ENCODE measurements at regions not wholly inside any gene's neighbourhood (a gene's known extent, or its start where the extent isn't known, plus 50 kb on each side); places are given as distances from the start of the nearest gene placed in this dataset.

- Mint-ChIP-seq H3K36me3 (ENCODE audit: low read depth) (no peaks in the 10 kb centered on the region), H3K27me3 (ENCODE audit: insufficient read depth) (peaks cover 10% of the 10 kb centered on the region), H3K4me1 (peaks cover 3% of the 10 kb centered on the region), H3K4me3 (no peak overlapping the region), H3K9me3 (no peaks in the 10 kb centered on the region), H3K27ac (no peak overlapping the region)
- Histone ChIP-seq H3K4me3 (ENCODE audit: low read length) (no peak overlapping the region), H3K9me3 (ENCODE audit: control insufficient read depth, low read length) (no peaks in the 10 kb centered on the region), H3K4me1 (ENCODE audit: control insufficient read depth, insufficient read depth, low read length) (no peaks in the 10 kb centered on the region), H3K27me3 (ENCODE audit: control insufficient read depth, insufficient read depth, low read length, poor library complexity, severe bottlenecking) (no peaks in the 10 kb centered on the region), H3K27ac (ENCODE audit: low read depth, low read length) (no peak overlapping the region), H3K36me3 (ENCODE audit: control insufficient read depth, insufficient read depth, low read length) (no peaks in the 10 kb centered on the region), H3K9ac (ENCODE audit: extremely low read depth, low read length, poor library complexity, severe bottlenecking) (no peak overlapping the region)
- DNase-seq, result peak; percentile 19
- no peak for TF ChIP-seq CTCF (conservative IDR thresholded peaks at IDR 0.05)
- WGBS, 2 experiments (ENCODE audit: insufficient coverage in 1 of 2, insufficient read length in 1 of 2), result 53% methylated on average over 1 of the region's 1 CpG; no CpG with 5 or more reads in 1 of the 2 experiments
Measured at GRCh38 chr9:89928106-89928505, 323.3 kb downstream of the GADD45G start.

- Mint-ChIP-seq H3K27ac (no peak overlapping the region), H3K4me3 (no peak overlapping the region), H3K27me3 (ENCODE audit: insufficient read depth) (peaks cover 10% of the 10 kb centered on the region), H3K4me1 (peaks cover 3% of the 10 kb centered on the region), H3K9me3 (no peaks in the 10 kb centered on the region), H3K36me3 (ENCODE audit: low read depth) (no peaks in the 10 kb centered on the region)
- Histone ChIP-seq H3K36me3 (ENCODE audit: control insufficient read depth, insufficient read depth, low read length) (no peaks in the 10 kb centered on the region), H3K27me3 (ENCODE audit: control insufficient read depth, insufficient read depth, low read length, poor library complexity, severe bottlenecking) (no peaks in the 10 kb centered on the region), H3K27ac (ENCODE audit: low read depth, low read length) (no peak overlapping the region), H3K4me3 (ENCODE audit: low read length) (no peak overlapping the region), H3K4me1 (ENCODE audit: control insufficient read depth, insufficient read depth, low read length) (no peaks in the 10 kb centered on the region), H3K9ac (ENCODE audit: extremely low read depth, low read length, poor library complexity, severe bottlenecking) (no peak overlapping the region), H3K9me3 (ENCODE audit: control insufficient read depth, low read length) (no peaks in the 10 kb centered on the region)
- WGBS, 2 experiments (ENCODE audit: insufficient coverage in 1 of 2, insufficient read length in 1 of 2), result 82 to 86% methylated on average over 6 of the region's 6 CpGs
- TF ChIP-seq CTCF (conservative IDR thresholded peaks at IDR 0.05), result no peak
- peak; percentile 20 for DNase-seq
Measured at GRCh38 chr9:89928521-89929275, 323.9 kb downstream of the GADD45G start.

GRCh38 chr9:89929315-89929672 is 324.5 kb downstream of the GADD45G start:
- peaks cover 10% of the 10 kb centered on the region for H3K27me3 Mint-ChIP-seq (ENCODE audit: insufficient read depth)
- H3K9me3 Mint-ChIP-seq, result no peaks in the 10 kb centered on the region
- no peak overlapping the region for H3K27ac Mint-ChIP-seq
- WGBS, 2 experiments (ENCODE audit: insufficient coverage in 1 of 2, insufficient read length in 1 of 2), result 87 to 90% methylated on average over 2 to 3 of the region's 3 CpGs
- Histone ChIP-seq H3K27me3 (ENCODE audit: control insufficient read depth, insufficient read depth, low read length, poor library complexity, severe bottlenecking) (no peaks in the 10 kb centered on the region), H3K4me1 (ENCODE audit: control insufficient read depth, insufficient read depth, low read length) (no peaks in the 10 kb centered on the region), H3K36me3 (ENCODE audit: control insufficient read depth, insufficient read depth, low read length) (no peaks in the 10 kb centered on the region), H3K27ac (ENCODE audit: low read depth, low read length) (no peak overlapping the region), H3K9ac (ENCODE audit: extremely low read depth, low read length, poor library complexity, severe bottlenecking) (no peak overlapping the region), H3K4me3 (ENCODE audit: low read length) (no peak overlapping the region), H3K9me3 (ENCODE audit: control insufficient read depth, low read length) (no peaks in the 10 kb centered on the region)
- H3K4me1 Mint-ChIP-seq, result no peaks in the 10 kb centered on the region
- DNase-seq, result peak; percentile 28
- TF ChIP-seq CTCF (conservative IDR thresholded peaks at IDR 0.05), result no peak
- no peaks in the 10 kb centered on the region for H3K36me3 Mint-ChIP-seq (ENCODE audit: low read depth)
- H3K4me3 Mint-ChIP-seq, result no peak overlapping the region

Measured in endodermal cell (in vitro differentiated cells).